ENCODE measurements at regions not wholly inside any gene's neighbourhood (a gene's known extent, or its start where the extent isn't known, plus 50 kb on each side); places are given as distances from the start of the nearest gene placed in this dataset.

DNA sequence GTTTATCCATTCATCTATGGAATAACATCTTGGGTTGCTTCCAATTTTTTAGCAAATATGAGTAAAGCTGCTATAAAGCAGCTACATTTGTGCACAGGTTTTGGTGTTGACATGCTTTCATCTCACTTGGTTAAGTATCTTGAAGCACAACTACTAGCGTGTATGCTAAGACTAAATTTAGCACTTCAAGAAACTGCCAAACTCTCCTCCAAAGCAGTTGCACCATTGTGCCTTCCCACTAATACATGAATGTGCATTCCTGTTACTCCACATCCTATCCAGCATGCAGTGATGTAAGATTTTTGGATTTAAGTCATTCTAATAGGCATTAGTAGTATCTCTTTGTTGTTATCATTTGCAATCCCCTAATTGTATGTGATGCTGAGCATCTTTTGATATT, 230.7 kb downstream of the KCNA4 start:
- ATAC-seq (ENCODE audit: low FRiP score) (no peak), DNase-seq (ENCODE audit: low spot score) (no peak)
- no peak for TF ChIP-seq CTCF (IDR thresholded peaks at IDR 0.05)

- no peak for ATAC-seq (ENCODE audit: low FRiP score)
- TF ChIP-seq CTCF (IDR thresholded peaks at IDR 0.05) = no peak
- DNase-seq (ENCODE audit: low spot score) = no peak
Measured at GRCh38 chr11:29783506-29783905, 233.3 kb downstream of the KCNA4 start.

DNA sequence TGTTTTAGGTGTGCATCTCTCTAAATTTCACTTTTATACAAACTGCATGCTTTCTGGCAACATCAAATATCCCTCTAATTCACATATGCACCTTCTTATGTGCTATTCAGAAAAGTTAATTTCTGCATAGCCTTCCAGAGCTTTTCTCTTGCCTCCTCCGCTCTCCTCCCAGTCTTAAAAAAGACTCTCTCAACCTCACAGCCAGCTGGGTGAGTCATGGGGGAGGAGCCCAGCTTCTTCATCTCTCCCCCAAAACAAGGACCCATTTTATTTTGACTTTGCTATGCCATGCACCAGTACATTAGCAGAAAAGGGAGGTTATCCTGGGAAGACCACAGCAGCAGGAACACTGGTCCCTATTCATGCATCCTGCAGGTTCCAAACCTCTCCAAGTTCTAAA, 234.4 kb downstream of the KCNA4 start:
- no peak for TF ChIP-seq CTCF (IDR thresholded peaks at IDR 0.05)
- DNase-seq (ENCODE audit: low spot score) (no peak), ATAC-seq (ENCODE audit: low FRiP score) (no peak)

DNA sequence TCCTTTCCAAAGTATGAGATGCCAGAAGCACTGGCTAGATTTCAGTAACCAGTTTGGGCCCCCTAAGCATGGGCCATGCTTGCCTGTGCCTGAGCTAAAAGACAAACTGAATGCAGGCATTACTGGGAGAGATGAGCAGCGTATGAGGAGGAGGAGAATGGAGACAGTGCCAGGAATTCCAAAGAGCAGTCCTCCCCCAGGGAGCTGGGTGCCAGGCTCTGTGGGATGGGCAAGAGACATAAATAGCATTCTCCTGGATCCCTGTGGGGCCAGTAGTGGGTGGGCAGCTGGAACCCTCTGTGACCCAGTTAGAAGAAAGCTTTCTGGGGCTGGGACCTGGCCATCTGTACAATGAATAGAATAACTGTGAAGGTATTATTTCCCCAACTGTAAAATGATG, 235.6 kb downstream of the KCNA4 start:
- peak; percentile 63 for ATAC-seq (ENCODE audit: low FRiP score)
- no peak for DNase-seq (ENCODE audit: low spot score)

GRCh38 chr11:29780756-29781155, 236.1 kb downstream of the KCNA4 start:
- DNase-seq (ENCODE audit: low spot score) (no peak), ATAC-seq (ENCODE audit: low FRiP score) (peak; percentile 64)
- TF ChIP-seq CTCF (IDR thresholded peaks at IDR 0.05) = no peak

More for the DNA sequence above, 235.6 kb downstream of the KCNA4 start:
- TF ChIP-seq CTCF (IDR thresholded peaks at IDR 0.05) = no peak

DNA sequence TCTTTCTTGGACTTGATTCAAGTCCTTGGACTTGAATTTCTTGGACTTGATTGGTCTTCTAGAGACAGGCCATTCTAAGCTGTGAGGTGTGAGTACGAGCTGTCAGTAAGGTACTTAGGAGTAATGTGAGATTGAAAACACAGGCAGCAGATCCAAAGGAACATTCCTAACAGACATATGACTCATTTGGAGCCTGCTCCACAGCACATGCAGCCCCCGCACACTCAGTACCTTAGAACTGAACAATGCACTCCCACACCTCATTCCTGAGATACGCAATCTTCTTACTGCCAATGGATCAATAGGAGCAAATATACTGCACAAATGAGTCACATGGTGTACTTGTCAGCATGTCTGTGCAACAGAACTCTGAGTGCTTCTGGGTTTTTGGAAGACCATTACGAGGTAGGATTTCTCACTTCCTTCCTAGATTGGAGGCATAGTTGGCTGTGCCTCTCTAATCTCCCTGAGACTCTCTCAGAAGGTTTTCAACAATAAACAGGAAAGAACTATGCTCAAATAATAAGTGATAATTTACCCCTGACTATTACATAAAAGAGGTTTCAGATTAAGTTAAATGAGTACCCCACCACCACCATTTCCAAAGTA, 243.1 kb downstream of the KCNA4 start:
- ATAC-seq (ENCODE audit: low FRiP score) = peak; percentile 98
- DNase-seq (ENCODE audit: low spot score) = no peak
- no peak for TF ChIP-seq CTCF (IDR thresholded peaks at IDR 0.05)

GRCh38 chr11:29756871-29757270, 260.0 kb downstream of the KCNA4 start:
- no peak for TF ChIP-seq CTCF (IDR thresholded peaks at IDR 0.05)
- no peak for DNase-seq (ENCODE audit: low spot score)
- no peak for ATAC-seq (ENCODE audit: low FRiP score)

All from omental fat pad (tissue), 3 donors.